ENCODE measurements at regions not wholly inside any gene's neighbourhood (a gene's known extent, or its start where the extent isn't known, plus 50 kb on each side); places are given as distances from the start of the nearest gene placed in this dataset.

DNA sequence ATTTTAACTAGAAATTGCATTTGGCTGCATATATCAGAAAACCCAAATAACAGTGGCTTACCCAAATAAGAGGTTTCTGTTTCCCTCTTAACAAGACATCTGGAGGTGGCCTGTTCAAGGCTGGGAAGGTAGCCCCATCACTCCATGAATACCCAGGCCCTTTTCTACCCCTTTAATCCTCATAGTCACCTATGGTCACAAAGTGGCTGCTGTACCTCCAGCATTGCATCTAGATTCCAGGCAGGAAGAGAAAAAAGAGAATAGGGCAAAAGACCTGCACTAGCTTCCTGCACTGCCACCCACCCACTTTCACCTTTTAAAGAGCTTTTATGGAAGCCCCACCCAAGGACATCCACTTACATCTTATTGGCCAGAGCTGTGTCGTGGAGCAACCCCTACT is 124.0 kb upstream of the NCOR2 start:
- no peak for TF ChIP-seq CTCF (IDR thresholded peaks at IDR 0.05)
- no peak for TF ChIP-seq POLR2A (IDR thresholded peaks at IDR 0.05)

Measured in upper lobe of left lung (tissue), 4 donors.